ENCODE measurements at regions not wholly inside any gene's neighbourhood (a gene's known extent, or its start where the extent isn't known, plus 50 kb on each side); places are given as distances from the start of the nearest gene placed in this dataset.

- Histone ChIP-seq H3K27ac (no peak overlapping the region), H3K9me3 (no peaks in the 10 kb centered on the region), H3K27me3 (no peaks in the 10 kb centered on the region), H3K4me3 (no peak overlapping the region), H3K4me1 (no peaks in the 10 kb centered on the region), H3K36me3 (no peaks in the 10 kb centered on the region)
- no peak for DNase-seq (ENCODE audit: low spot score)
- no peak for TF ChIP-seq CTCF (IDR thresholded peaks at IDR 0.05)
These were observed 116.8 kb upstream of the UGT8 start for GRCh38 chr4:114481856-114482255.

- DNase-seq (ENCODE audit: low spot score): no peak
- no peak for TF ChIP-seq CTCF (IDR thresholded peaks at IDR 0.05)
- Histone ChIP-seq H3K27ac (no peak overlapping the region), H3K9me3 (no peaks in the 10 kb centered on the region), H3K4me3 (no peak overlapping the region), H3K36me3 (no peaks in the 10 kb centered on the region), H3K4me1 (no peaks in the 10 kb centered on the region), H3K27me3 (no peaks in the 10 kb centered on the region)
These were observed 111.5 kb upstream of the UGT8 start for GRCh38 chr4:114487101-114487500.

GRCh38 chr4:114488301-114488982 lies 110.2 kb upstream of the UGT8 start:
- Histone ChIP-seq H3K27me3 (no peaks in the 10 kb centered on the region), H3K36me3 (no peaks in the 10 kb centered on the region), H3K4me1 (no peaks in the 10 kb centered on the region), H3K9me3 (peaks cover 0 to 3% of the 10 kb centered on the region in 2 donors), H3K4me3 (no peak overlapping the region), H3K27ac (no peak overlapping the region)
- DNase-seq (ENCODE audit: low spot score): no peak
- no peak for TF ChIP-seq CTCF (IDR thresholded peaks at IDR 0.05)

DNA sequence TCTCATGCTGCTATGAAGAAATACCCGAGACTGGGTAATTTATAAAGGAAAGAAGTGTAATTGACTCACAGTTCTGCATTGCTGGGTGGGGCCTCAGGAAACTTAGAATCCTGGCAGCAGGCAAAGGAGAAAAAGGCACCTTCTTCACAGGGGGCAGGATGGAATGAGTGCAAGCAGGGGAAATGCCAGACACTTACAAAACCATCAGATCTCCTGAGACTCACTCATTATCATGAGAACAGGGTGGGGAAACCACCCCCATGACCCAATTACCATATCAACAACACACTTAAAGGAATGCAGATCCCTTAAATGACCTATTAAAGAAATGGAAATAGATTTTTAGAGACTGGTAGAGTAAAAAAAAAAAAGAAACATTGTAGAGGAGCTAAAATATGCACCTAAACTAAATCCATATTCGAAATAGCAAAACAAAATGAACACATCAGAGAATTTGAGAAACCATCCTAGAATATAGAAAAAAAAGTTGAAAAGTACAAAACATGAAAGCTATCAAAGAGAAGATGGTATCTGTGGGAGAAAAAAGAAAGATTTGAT lies 104.3 kb upstream of the UGT8 start:
- H3K9me3 ChIP-seq: peaks cover 0 to 6% of the 10 kb centered on the region in 2 donors
- no peak for TF ChIP-seq CTCF (IDR thresholded peaks at IDR 0.05)
- no peaks in the 10 kb centered on the region for H3K4me1 ChIP-seq
- H3K27ac ChIP-seq: no peak overlapping the region
- H3K27me3 ChIP-seq: no peaks in the 10 kb centered on the region
- no peak for DNase-seq (ENCODE audit: low spot score)
- H3K36me3 ChIP-seq: no peaks in the 10 kb centered on the region
- H3K4me3 ChIP-seq: no peak overlapping the region

GRCh38 chr4:114495471-114495928 lies 103.1 kb upstream of the UGT8 start:
- H3K36me3 ChIP-seq: no peaks in the 10 kb centered on the region
- H3K9me3 ChIP-seq: peaks cover 0 to 6% of the 10 kb centered on the region in 2 donors
- H3K27me3 ChIP-seq: no peaks in the 10 kb centered on the region
- H3K27ac ChIP-seq: no peak overlapping the region
- H3K4me1 ChIP-seq: no peaks in the 10 kb centered on the region
- no peak for TF ChIP-seq CTCF (IDR thresholded peaks at IDR 0.05)
- H3K4me3 ChIP-seq: no peak overlapping the region
- no peak for DNase-seq (ENCODE audit: low spot score)

GRCh38 chr4:114497116-114497515 lies 101.5 kb upstream of the UGT8 start:
- Histone ChIP-seq H3K27me3 (no peaks in the 10 kb centered on the region), H3K36me3 (no peaks in the 10 kb centered on the region)

More at GRCh38 chr4:114497116-114497515, 101.5 kb upstream of the UGT8 start:
- Histone ChIP-seq H3K9me3 (peaks cover 0 to 6% of the 10 kb centered on the region in 2 donors), H3K4me3 (no peak overlapping the region), H3K4me1 (no peaks in the 10 kb centered on the region), H3K27ac (no peak overlapping the region)
- TF ChIP-seq CTCF (IDR thresholded peaks at IDR 0.05): no peak
- DNase-seq (ENCODE audit: low spot score): no peak
